A549 (cell line): ENCODE measurements at regions not wholly inside any gene's neighbourhood (a gene's known extent, or its start where the extent isn't known, plus 50 kb on each side); places are given as distances from the start of the nearest gene placed in this dataset.

Source experiments
- CBX2 ChIP-seq: fragments of 200-600 bp; sonication (generic); IDR thresholded peaks from 2 replicates; pipeline ENCODE4 v1.6.1; 2016; ENCODE audit warnings: low read depth, mild to moderate bottlenecking, borderline replicate concordance
- CHD2 ChIP-seq: fragments of 150-350 bp; IDR thresholded peaks from 2 replicates; pipeline ENCODE4 v1.6.1; 2014; ENCODE audit warnings: low read length; ENCODE audit not compliant: partially characterized antibody
- EP300 ChIP-seq, 2 experiments: fragments of >200 bp; sonication (Bioruptor Twin); formaldehyde crosslinking; IDR thresholded peaks; 2 replicates in 1 of 2; 3 replicates in 1 of 2; pipeline ENCODE4 v1.6.1; 2016 to 2017
- HDAC2 ChIP-seq: fragments of 200-600 bp; sonication (generic); IDR thresholded peaks from 2 replicates; pipeline ENCODE4 v1.6.1; 2016
- NPAS2 ChIP-seq: fragments of 250-450 bp; sonication (Bioruptor Pico); IDR thresholded peaks from 2 replicates; pipeline ENCODE4 v1.8.0; 2022; ENCODE audit warnings: mild to moderate bottlenecking, moderate library complexity, borderline replicate concordance
- PHF8 ChIP-seq: fragments of 200-600 bp; sonication (generic); IDR thresholded peaks from 2 replicates; pipeline ENCODE4 v1.6.1; 2016; ENCODE audit warnings: low read depth, mild to moderate bottlenecking, antibody characterized with exemption, moderate library complexity, borderline replicate concordance
- POLR2A ChIP-seq: IDR thresholded peaks from 2 replicates; pipeline ENCODE4 v1.6.1; 2012; ENCODE audit warnings: mild to moderate bottlenecking, low read length
- RFX5 ChIP-seq: fragments of 450-650 bp; IDR thresholded peaks from 2 replicates; pipeline ENCODE4 v1.7.1; 2014; ENCODE audit warnings: antibody characterized with exemption, mild to moderate bottlenecking, moderate library complexity
- RNF2 ChIP-seq: fragments of 200-600 bp; sonication (generic); IDR thresholded peaks from 2 replicates; pipeline ENCODE4 v1.6.1; 2016; ENCODE audit warnings: low read depth, mild to moderate bottlenecking, antibody characterized with exemption, moderate library complexity, borderline replicate concordance
- ZC3H11A ChIP-seq: fragments of 450-650 bp; IDR thresholded peaks from 2 replicates; pipeline ENCODE4 v1.6.1; 2014; ENCODE audit warnings: antibody characterized with exemption, mild to moderate bottlenecking
- TF ChIP-seq, protein P1 (sequence below): fragments of >200 bp; sonication (Bioruptor Twin); formaldehyde crosslinking; IDR thresholded peaks from 3 replicates; pipeline ENCODE4 v1.5.1; 2016
- TF ChIP-seq, protein P2 (sequence below): fragments of >200 bp; sonication (Bioruptor Twin); formaldehyde crosslinking; IDR thresholded peaks from 3 replicates; pipeline ENCODE4 v1.6.1; 2016
- TF ChIP-seq, protein P3 (sequence below): IDR thresholded peaks from 2 replicates; pipeline ENCODE4 v1.6.1; 2012

DNA sequence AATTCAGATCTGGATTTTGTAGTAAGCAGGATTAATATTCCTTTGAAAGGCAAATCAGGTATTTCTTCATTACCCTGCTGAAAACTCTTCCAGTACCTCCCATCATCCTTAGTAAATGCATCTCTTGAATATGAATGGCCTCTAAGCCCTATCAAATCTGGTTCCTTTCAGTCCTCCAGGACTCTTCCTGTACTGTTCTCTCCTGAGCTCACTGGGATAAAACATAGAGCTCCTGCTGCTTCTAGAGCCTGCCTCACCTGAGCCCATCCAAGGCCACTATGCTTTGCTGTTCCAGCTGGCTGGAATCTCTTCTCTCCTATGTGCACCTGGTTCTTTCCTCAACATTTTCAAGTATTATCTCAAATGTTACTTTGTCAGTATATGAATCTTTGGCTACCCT, 803.3 kb upstream of the CTNND2 start:
- TF ChIP-seq POLR2A: no peak
- TF ChIP-seq, protein P1, sequence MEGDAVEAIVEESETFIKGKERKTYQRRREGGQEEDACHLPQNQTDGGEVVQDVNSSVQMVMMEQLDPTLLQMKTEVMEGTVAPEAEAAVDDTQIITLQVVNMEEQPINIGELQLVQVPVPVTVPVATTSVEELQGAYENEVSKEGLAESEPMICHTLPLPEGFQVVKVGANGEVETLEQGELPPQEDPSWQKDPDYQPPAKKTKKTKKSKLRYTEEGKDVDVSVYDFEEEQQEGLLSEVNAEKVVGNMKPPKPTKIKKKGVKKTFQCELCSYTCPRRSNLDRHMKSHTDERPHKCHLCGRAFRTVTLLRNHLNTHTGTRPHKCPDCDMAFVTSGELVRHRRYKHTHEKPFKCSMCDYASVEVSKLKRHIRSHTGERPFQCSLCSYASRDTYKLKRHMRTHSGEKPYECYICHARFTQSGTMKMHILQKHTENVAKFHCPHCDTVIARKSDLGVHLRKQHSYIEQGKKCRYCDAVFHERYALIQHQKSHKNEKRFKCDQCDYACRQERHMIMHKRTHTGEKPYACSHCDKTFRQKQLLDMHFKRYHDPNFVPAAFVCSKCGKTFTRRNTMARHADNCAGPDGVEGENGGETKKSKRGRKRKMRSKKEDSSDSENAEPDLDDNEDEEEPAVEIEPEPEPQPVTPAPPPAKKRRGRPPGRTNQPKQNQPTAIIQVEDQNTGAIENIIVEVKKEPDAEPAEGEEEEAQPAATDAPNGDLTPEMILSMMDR: no peak
- TF ChIP-seq CHD2: no peak
- TF ChIP-seq EP300 (IDR thresholded peaks at IDR 0.05): no peak
- TF ChIP-seq, protein P2, sequence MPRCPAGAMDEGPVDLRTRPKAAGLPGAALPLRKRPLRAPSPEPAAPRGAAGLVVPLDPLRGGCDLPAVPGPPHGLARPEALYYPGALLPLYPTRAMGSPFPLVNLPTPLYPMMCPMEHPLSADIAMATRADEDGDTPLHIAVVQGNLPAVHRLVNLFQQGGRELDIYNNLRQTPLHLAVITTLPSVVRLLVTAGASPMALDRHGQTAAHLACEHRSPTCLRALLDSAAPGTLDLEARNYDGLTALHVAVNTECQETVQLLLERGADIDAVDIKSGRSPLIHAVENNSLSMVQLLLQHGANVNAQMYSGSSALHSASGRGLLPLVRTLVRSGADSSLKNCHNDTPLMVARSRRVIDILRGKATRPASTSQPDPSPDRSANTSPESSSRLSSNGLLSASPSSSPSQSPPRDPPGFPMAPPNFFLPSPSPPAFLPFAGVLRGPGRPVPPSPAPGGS: no peak
- no peak for TF ChIP-seq RFX5
- no peak for TF ChIP-seq RNF2
- TF ChIP-seq CBX2: no peak
- TF ChIP-seq PHF8: no peak
- no peak for TF ChIP-seq ZC3H11A
- no peak for TF ChIP-seq HDAC2
- TF ChIP-seq, protein P3, sequence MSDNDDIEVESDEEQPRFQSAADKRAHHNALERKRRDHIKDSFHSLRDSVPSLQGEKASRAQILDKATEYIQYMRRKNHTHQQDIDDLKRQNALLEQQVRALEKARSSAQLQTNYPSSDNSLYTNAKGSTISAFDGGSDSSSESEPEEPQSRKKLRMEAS: no peak
- TF ChIP-seq NPAS2: no peak
